MCF 10A (cell line): ENCODE measurements at regions not wholly inside any gene's neighbourhood (a gene's known extent, or its start where the extent isn't known, plus 50 kb on each side); places are given as distances from the start of the nearest gene placed in this dataset.

Source experiments
- BruUV-seq: library from RNA; stranded (reverse); fragments of 400-500 nt; replicated peaks from 2 replicates; lab custom pipeline; 2021; lab: Mats Ljungman, UMichigan
- CTCF ChIA-PET: fragments of 300-600 bp; sonication (Branson Sonifier 250); formaldehyde crosslinking; extraction: SDS; loops from one replicate; lab custom pipeline; 2021; ENCODE audit warnings: antibody characterized with exemption, inconsistent platforms; lab: Yijun Ruan, JAX
- POLR2A ChIA-PET: fragments of 300-600, 350-650 bp; sonication (Branson Sonifier 250); formaldehyde crosslinking; extraction: SDS; loops from one replicate; lab custom pipeline; 2020; ENCODE audit warnings: antibody characterized with exemption, inconsistent platforms; lab: Yijun Ruan, JAX
- DNase-seq: peaks from one replicate; pipeline ENCODE4 v3.0.0-alpha.2; 2018; ENCODE audit not compliant: unreplicated experiment
- H3K27ac Mint-ChIP-seq: one replicate; pipeline ENCODE4 v1.8.0; 2022; ENCODE audit warnings: mild to moderate bottlenecking, low read depth, mixed read lengths; ENCODE audit not compliant: unreplicated experiment
- H3K27me3 Mint-ChIP-seq: one replicate; pipeline ENCODE4 v1.8.0; 2022; ENCODE audit warnings: mixed read lengths; ENCODE audit not compliant: insufficient read depth, unreplicated experiment
- H3K36me3 Mint-ChIP-seq: one replicate; pipeline ENCODE4 v1.8.0; 2022; ENCODE audit warnings: mild to moderate bottlenecking, moderate library complexity, mixed read lengths; ENCODE audit not compliant: insufficient read depth, unreplicated experiment
- H3K4me1 Mint-ChIP-seq: one replicate; pipeline ENCODE4 v1.8.0; 2022; ENCODE audit warnings: mixed read lengths; ENCODE audit not compliant: insufficient read depth, unreplicated experiment
- H3K4me3 Mint-ChIP-seq: one replicate; pipeline ENCODE4 v1.8.0; 2022; ENCODE audit warnings: mild to moderate bottlenecking, moderate library complexity, mixed read lengths; ENCODE audit not compliant: unreplicated experiment
- H3K9me3 Mint-ChIP-seq: one replicate; pipeline ENCODE4 v1.8.0; 2022; ENCODE audit warnings: mixed read lengths; ENCODE audit not compliant: unreplicated experiment
- CTCF ChIP-seq: fragments of 200-600 bp; IDR thresholded peaks from one replicate; pipeline ENCODE4 v1.8.0; 2022; ENCODE audit warnings: antibody characterized with exemption, mild to moderate bottlenecking; ENCODE audit not compliant: unreplicated experiment
- intact Hi-C: fragments of 100-400 bp; cut with micrococcal nuclease; formaldehyde crosslinking; loops from 2 replicates; pipeline ENCODE4 v1.14.1; 2022

DNA sequence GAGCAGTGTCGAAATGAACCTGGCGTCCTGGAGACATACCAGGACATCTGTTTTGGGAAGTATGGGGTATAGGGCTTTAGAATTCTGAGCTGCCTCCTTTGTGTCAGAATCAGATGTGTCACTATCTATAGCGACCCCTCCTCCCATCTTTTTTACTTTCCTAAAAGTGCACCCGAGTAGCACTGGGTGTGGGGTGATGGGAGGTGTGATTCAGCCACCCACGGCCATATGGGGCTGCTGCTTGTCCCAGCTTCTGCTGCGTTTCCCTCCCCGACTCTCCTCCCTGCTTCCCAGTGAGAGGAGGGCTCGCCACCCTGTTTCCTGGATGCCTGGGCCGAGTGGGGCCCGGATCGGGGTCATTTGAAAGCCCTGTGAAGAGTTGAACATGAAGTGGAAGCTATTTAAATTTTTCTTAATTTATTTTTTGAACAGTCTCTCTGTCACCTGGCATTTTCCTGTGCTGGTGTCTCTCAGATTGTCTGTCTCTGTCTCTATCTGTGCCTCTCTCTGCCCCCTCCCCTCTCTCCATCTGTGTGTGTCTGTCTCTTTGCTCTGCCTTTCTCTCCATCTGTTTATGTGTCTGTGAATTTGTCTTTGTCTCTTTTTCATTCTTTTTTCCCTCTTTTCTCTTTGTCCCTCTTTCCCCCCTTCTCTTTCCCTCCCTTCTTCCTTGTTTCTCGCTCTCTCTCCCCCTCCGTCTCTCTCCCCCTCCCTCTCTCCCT lies 638.8 kb upstream of the EEF2KMT start:
- no peak for DNase-seq
- Mint-ChIP-seq H3K9me3 (peaks cover 25% of the 10 kb centered on the region), H3K27me3 (no peaks in the 10 kb centered on the region), H3K27ac (no peak overlapping the region), H3K36me3 (no peaks in the 10 kb centered on the region), H3K4me1 (no peaks in the 10 kb centered on the region), H3K4me3 (no peak overlapping the region)
- POLR2A ChIA-PET = no interaction called here
- CTCF ChIA-PET = no interaction called here
- intact Hi-C loops = no loop called here
- BruUV-seq = no TSS peak
- TF ChIP-seq CTCF = no peak

- TF ChIP-seq CTCF = no peak
- Mint-ChIP-seq H3K4me1 (no peaks in the 10 kb centered on the region), H3K27ac (no peak overlapping the region), H3K4me3 (no peak overlapping the region), H3K27me3 (no peaks in the 10 kb centered on the region), H3K36me3 (no peaks in the 10 kb centered on the region), H3K9me3 (peaks cover 25% of the 10 kb centered on the region)
- BruUV-seq = no TSS peak
- CTCF ChIA-PET = no interaction called here
- no peak for DNase-seq
- POLR2A ChIA-PET = no interaction called here
- intact Hi-C loops = no loop called here
Measured at GRCh38 chr16:5735444-5735843, 637.8 kb upstream of the EEF2KMT start.

- CTCF ChIA-PET = no interaction called here
- no peaks in the 10 kb centered on the region for H3K27me3 Mint-ChIP-seq
Measured at GRCh38 chr16:5730783-5731182, 633.2 kb upstream of the EEF2KMT start.

GRCh38 chr16:5722116-5722619 lies 624.6 kb upstream of the EEF2KMT start:
- H3K9me3 Mint-ChIP-seq = peaks cover 27% of the 10 kb centered on the region
- BruUV-seq = no TSS peak
- POLR2A ChIA-PET = no interaction called here

More at GRCh38 chr16:5730783-5731182, 633.2 kb upstream of the EEF2KMT start:
- DNase-seq = no peak
- Mint-ChIP-seq H3K4me3 (no peak overlapping the region), H3K4me1 (no peaks in the 10 kb centered on the region), H3K27ac (no peak overlapping the region), H3K9me3 (peaks cover 9% of the 10 kb centered on the region), H3K36me3 (no peaks in the 10 kb centered on the region)
- BruUV-seq = no TSS peak
- intact Hi-C loops = no loop called here
- TF ChIP-seq CTCF = no peak
- POLR2A ChIA-PET = no interaction called here

More at GRCh38 chr16:5722116-5722619, 624.6 kb upstream of the EEF2KMT start:
- Mint-ChIP-seq H3K27ac (no peak overlapping the region), H3K4me1 (no peaks in the 10 kb centered on the region), H3K27me3 (no peaks in the 10 kb centered on the region), H3K36me3 (no peaks in the 10 kb centered on the region), H3K4me3 (no peak overlapping the region)
- CTCF ChIA-PET = no interaction called here
- TF ChIP-seq CTCF = no peak
- no peak for DNase-seq
- intact Hi-C loops = no loop called here
